ENCODE measurements at regions not wholly inside any gene's neighbourhood (a gene's known extent, or its start where the extent isn't known, plus 50 kb on each side); places are given as distances from the start of the nearest gene placed in this dataset.

DNA sequence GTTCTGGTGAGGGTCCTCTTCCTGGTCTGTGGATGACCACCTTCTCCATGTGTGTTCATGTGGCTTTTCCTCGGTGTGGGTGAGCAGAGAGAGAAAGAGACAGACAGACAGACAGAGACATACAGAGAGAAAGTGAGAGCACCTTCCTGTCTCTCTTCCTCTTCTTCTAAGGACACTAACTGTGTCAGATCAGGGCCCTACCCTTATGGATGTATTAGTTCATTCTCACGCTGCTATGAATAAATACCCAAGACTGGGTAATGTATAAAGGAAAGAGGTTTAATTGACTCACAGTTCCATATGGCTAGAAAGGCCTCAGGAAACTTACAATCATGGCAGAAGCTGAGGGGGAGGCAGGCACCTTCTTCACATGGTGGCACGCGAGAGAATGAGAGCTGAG is 131.5 kb upstream of the ZNF648 start:
- TF ChIP-seq POLR2A (IDR thresholded peaks at IDR 0.05) (no peak), EP300 (IDR thresholded peaks at IDR 0.05) (no peak)

Data from upper lobe of left lung (tissue), 4 donors.